Liver (tissue), 8 donors: ENCODE measurements at regions not wholly inside any gene's neighbourhood (a gene's known extent, or its start where the extent isn't known, plus 50 kb on each side); places are given as distances from the start of the nearest gene placed in this dataset.

Experiments used
- DNase-seq: peaks from one replicate; pipeline ENCODE4 v3.0.0-alpha.2; 2017; ENCODE audit warnings: low spot score
- H3K27ac ChIP-seq, 2 donors: one replicate each; pipeline ENCODE4 v1.7.0; 2013; ENCODE audit warnings: inconsistent platforms in 2 of 2, low read length in 2 of 2, control low read depth in 1 of 2, low read depth in 1 of 2, mild to moderate bottlenecking in 1 of 2
- H3K27me3 ChIP-seq, 4 donors: one replicate each; pipeline versions ENCODE4 v1.6.1 to v1.7.0; 2013; ENCODE audit warnings: low read length in 3 of 4, inconsistent platforms in 1 of 4, mild to moderate bottlenecking in 1 of 4, moderate library complexity in 1 of 4; ENCODE audit not compliant: control insufficient read depth in 4 of 4, insufficient read depth in 4 of 4
- H3K36me3 ChIP-seq, 4 donors: one replicate each; pipeline versions ENCODE4 v1.6.1 to v1.7.0; 2013; ENCODE audit warnings: low read length in 3 of 4, mild to moderate bottlenecking in 3 of 4, low read depth in 1 of 4, moderate library complexity in 1 of 4; ENCODE audit not compliant: control insufficient read depth in 4 of 4, insufficient read depth in 3 of 4
- H3K4me1 ChIP-seq, 4 donors: one replicate each; pipeline versions ENCODE4 v1.6.1 to v1.7.0; 2013; ENCODE audit warnings: low read length in 3 of 4, mild to moderate bottlenecking in 3 of 4, moderate library complexity in 1 of 4; ENCODE audit not compliant: control insufficient read depth in 4 of 4, insufficient read depth in 4 of 4
- H3K4me3 ChIP-seq, 3 donors: one replicate each; pipeline versions ENCODE4 v1.6.1 to v1.7.0; 2013; ENCODE audit warnings: low read length in 3 of 3, control low read depth in 1 of 3, low read depth in 1 of 3, mild to moderate bottlenecking in 1 of 3
- H3K9ac ChIP-seq, 2 donors: one replicate each; pipeline ENCODE4 v1.7.0; 2013; ENCODE audit warnings: low read length in 2 of 2, mild to moderate bottlenecking in 2 of 2, moderate library complexity in 2 of 2, control low read depth in 1 of 2, low read depth in 1 of 2
- H3K9me3 ChIP-seq, 4 donors: one replicate each; pipeline versions ENCODE4 v1.6.1 to v1.7.0; 2013; ENCODE audit warnings: low read length in 3 of 4; ENCODE audit not compliant: control insufficient read depth in 4 of 4
- EGR1 ChIP-seq, 2 donors: IDR thresholded peaks; 2 replicates each; pipeline ENCODE4 v1.6.1; 2016 to 2018; ENCODE audit warnings: antibody characterized with exemption in 2 of 2, low read depth in 2 of 2
- FOXA2 ChIP-seq: IDR thresholded peaks from 2 replicates; pipeline ENCODE4 v1.6.1; 2016; ENCODE audit warnings: antibody characterized with exemption
- GABPA ChIP-seq, 2 donors: IDR thresholded peaks in 1 of 2; conservative IDR thresholded peaks in 1 of 2; 2 replicates each; pipeline ENCODE4 v1.6.1; 2016; ENCODE audit warnings: antibody characterized with exemption in 2 of 2, mild to moderate bottlenecking in 1 of 2, moderate library complexity in 1 of 2
- HNF4A ChIP-seq, 2 donors: conservative IDR thresholded peaks; 2 replicates each; pipeline ENCODE4 v1.6.1; 2016; ENCODE audit warnings: antibody characterized with exemption in 2 of 2, mild to moderate bottlenecking in 2 of 2
- HNF4G ChIP-seq: IDR thresholded peaks from 2 replicates; pipeline ENCODE4 v1.6.1; 2016; ENCODE audit warnings: antibody characterized with exemption
- JUND ChIP-seq, 2 donors: IDR thresholded peaks; 2 replicates each; pipeline ENCODE4 v1.6.1; 2016; ENCODE audit warnings: antibody characterized with exemption in 2 of 2
- NR2F2 ChIP-seq: IDR thresholded peaks from 2 replicates; pipeline ENCODE4 v1.6.1; 2016; ENCODE audit warnings: antibody characterized with exemption
- RAD21 ChIP-seq, 2 donors: IDR thresholded peaks; 2 replicates each; pipeline ENCODE4 v1.6.1; 2016; ENCODE audit warnings: antibody characterized with exemption in 2 of 2, mild to moderate bottlenecking in 2 of 2
- RXRA ChIP-seq, 2 donors: IDR thresholded peaks; 2 replicates each; pipeline ENCODE4 v1.6.1; 2017 to 2018; ENCODE audit warnings: antibody characterized with exemption in 2 of 2, mild to moderate bottlenecking in 1 of 2
- SP1 ChIP-seq: IDR thresholded peaks from 2 replicates; pipeline ENCODE4 v1.6.1; 2018; ENCODE audit warnings: antibody characterized with exemption, mild to moderate bottlenecking
- WGBS: extraction: QIAGEN DNeasy Blood & Tissue Kit; methylation state at CpG from one replicate; pipeline ENCODE4 v1.1.7; 2013; 5-methylcytosine and 5-hydroxymethylcytosine counted together
- TF ChIP-seq, protein P1 (sequence below): IDR thresholded peaks from 2 replicates; pipeline ENCODE4 v1.6.1; 2016; ENCODE audit warnings: antibody characterized with exemption
- TF ChIP-seq, protein P2 (sequence below): IDR thresholded peaks from 2 replicates; pipeline ENCODE4 v1.6.1; 2016; ENCODE audit warnings: antibody characterized with exemption
- TF ChIP-seq, protein P3 (sequence below): fragments of 150-350 bp; IDR thresholded peaks from 2 replicates; pipeline ENCODE4 v1.5.1; 2017; ENCODE audit warnings: improper control_type of control experiment, low read depth, low read length; ENCODE audit not compliant: missing input control
- donor health status: healthy.
- donor health status: healthy.
- donor health status: healthy.
- donor health status: healthy.
- donor health status: healthy.

DNA sequence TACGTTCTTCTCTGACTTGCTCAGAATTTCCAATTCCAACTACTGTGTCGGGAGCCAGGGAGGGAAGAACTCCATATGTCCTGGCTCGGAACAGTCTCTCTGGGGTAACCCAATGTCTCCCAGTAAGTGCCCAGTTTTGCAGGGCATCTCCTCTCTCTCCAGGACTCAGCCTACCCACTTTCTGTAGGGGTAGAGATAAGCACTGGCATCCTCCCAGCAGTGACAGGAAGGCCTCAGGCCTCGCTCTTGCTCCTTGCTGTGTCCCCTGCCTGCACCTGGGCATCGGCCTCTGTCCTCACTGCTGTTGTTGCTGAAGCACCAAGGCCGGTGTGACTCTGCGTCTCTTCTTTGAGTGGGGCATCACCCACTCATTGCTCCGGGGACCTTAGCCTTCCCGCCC lies 388.9 kb upstream of the JARID2 start:
- Histone ChIP-seq H3K27me3 (no peaks in the 10 kb centered on the region), H3K4me1 (no peaks in the 10 kb centered on the region), H3K9ac (no peak overlapping the region), H3K4me3 (no peak overlapping the region), H3K36me3 (no peaks in the 10 kb centered on the region), H3K9me3 (no peaks in the 10 kb centered on the region), H3K27ac (no peak overlapping the region)
- DNase-seq: no peak
- 96% methylated on average over 9 of the region's 9 CpGs for WGBS
- TF ChIP-seq FOXA2 (no peak), HNF4A (conservative IDR thresholded peaks at IDR 0.05) (no peak), EGR1 (IDR thresholded peaks at IDR 0.05; ENCODE audit: low read depth in 2 of 2) (no peak), RXRA (IDR thresholded peaks at IDR 0.05) (no peak), NR2F2 (no peak), RAD21 (IDR thresholded peaks at IDR 0.05) (no peak)
- TF ChIP-seq, protein P1, sequence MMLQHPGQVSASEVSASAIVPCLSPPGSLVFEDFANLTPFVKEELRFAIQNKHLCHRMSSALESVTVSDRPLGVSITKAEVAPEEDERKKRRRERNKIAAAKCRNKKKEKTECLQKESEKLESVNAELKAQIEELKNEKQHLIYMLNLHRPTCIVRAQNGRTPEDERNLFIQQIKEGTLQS: no peak
- TF ChIP-seq, protein P2, sequence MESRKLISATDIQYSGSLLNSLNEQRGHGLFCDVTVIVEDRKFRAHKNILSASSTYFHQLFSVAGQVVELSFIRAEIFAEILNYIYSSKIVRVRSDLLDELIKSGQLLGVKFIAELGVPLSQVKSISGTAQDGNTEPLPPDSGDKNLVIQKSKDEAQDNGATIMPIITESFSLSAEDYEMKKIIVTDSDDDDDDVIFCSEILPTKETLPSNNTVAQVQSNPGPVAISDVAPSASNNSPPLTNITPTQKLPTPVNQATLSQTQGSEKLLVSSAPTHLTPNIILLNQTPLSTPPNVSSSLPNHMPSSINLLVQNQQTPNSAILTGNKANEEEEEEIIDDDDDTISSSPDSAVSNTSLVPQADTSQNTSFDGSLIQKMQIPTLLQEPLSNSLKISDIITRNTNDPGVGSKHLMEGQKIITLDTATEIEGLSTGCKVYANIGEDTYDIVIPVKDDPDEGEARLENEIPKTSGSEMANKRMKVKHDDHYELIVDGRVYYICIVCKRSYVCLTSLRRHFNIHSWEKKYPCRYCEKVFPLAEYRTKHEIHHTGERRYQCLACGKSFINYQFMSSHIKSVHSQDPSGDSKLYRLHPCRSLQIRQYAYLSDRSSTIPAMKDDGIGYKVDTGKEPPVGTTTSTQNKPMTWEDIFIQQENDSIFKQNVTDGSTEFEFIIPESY: no peak
- TF ChIP-seq, protein P3, sequence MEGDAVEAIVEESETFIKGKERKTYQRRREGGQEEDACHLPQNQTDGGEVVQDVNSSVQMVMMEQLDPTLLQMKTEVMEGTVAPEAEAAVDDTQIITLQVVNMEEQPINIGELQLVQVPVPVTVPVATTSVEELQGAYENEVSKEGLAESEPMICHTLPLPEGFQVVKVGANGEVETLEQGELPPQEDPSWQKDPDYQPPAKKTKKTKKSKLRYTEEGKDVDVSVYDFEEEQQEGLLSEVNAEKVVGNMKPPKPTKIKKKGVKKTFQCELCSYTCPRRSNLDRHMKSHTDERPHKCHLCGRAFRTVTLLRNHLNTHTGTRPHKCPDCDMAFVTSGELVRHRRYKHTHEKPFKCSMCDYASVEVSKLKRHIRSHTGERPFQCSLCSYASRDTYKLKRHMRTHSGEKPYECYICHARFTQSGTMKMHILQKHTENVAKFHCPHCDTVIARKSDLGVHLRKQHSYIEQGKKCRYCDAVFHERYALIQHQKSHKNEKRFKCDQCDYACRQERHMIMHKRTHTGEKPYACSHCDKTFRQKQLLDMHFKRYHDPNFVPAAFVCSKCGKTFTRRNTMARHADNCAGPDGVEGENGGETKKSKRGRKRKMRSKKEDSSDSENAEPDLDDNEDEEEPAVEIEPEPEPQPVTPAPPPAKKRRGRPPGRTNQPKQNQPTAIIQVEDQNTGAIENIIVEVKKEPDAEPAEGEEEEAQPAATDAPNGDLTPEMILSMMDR: no peak

DNA sequence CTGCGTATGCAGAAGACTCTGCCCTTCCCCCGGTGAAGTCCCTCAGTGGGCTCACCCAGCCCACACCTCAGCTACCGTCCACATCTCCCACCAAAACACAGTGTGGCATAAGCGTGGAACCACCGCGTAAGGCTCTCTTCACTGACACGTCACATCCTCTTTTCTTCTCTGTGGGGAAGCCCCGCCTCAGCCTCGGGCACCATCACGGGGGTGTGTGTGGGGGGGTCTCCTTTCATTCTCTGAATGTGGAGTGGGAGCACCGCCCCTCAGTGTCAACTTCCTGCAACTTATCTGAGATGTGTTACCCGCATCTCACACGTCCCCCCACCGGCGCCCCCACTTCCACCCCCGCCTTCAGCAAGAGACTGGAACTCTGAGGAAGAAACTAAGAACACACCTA lies 388.4 kb upstream of the JARID2 start:
- WGBS: 70% methylated on average over 16 of the region's 16 CpGs
- no peak for TF ChIP-seq EGR1 (IDR thresholded peaks at IDR 0.05; ENCODE audit: low read depth in 2 of 2)
- TF ChIP-seq SP1: no peak
- TF ChIP-seq, protein P1: no peak
- no peak for TF ChIP-seq HNF4G
- no peak for TF ChIP-seq GABPA (IDR thresholded peaks at IDR 0.05 in 1 of 2, conservative IDR thresholded peaks at IDR 0.05 in 1 of 2)
- TF ChIP-seq JUND (IDR thresholded peaks at IDR 0.05): no peak
- TF ChIP-seq, protein P3: no peak
- TF ChIP-seq, protein P2: no peak
- no peak for DNase-seq
- H3K36me3 ChIP-seq: no peaks in the 10 kb centered on the region
- no peak overlapping the region for H3K4me3 ChIP-seq
- no peak overlapping the region for H3K27ac ChIP-seq
- H3K4me1 ChIP-seq: no peaks in the 10 kb centered on the region
- no peaks in the 10 kb centered on the region for H3K9me3 ChIP-seq
- H3K27me3 ChIP-seq: no peaks in the 10 kb centered on the region
- H3K9ac ChIP-seq: no peak overlapping the region
